HCT116 (cell line): ENCODE measurements at regions not wholly inside any gene's neighbourhood (a gene's known extent, or its start where the extent isn't known, plus 50 kb on each side); places are given as distances from the start of the nearest gene placed in this dataset.
"Not testable (repeated sequence)": the region's sequence is repeated elsewhere in the genome, so short reads cannot be mapped to it uniquely, and the experiment has no call there.

Experiments used
- CBX3 ChIP-seq: IDR thresholded peaks from 2 replicates; pipeline ENCODE4 v1.6.1; 2012; ENCODE audit warnings: low read depth
- CEBPB ChIP-seq: IDR thresholded peaks from 2 replicates; pipeline ENCODE4 v1.6.1; 2012; ENCODE audit warnings: low read depth
- EZH2 ChIP-seq: fragments of 200-600 bp; sonication (generic); IDR thresholded peaks from 2 replicates; pipeline ENCODE4 v1.6.1; 2017; ENCODE audit warnings: antibody characterized with exemption, mixed run types
- POLR2A ChIP-seq: IDR thresholded peaks from 2 replicates; pipeline ENCODE4 v1.7.0; 2011; ENCODE audit warnings: borderline replicate concordance; ENCODE audit not compliant: insufficient read depth, insufficient read length; ENCODE audit errors: extremely low read depth
- POLR2AphosphoS5 ChIP-seq: IDR thresholded peaks from 2 replicates; pipeline ENCODE4 v1.6.1; 2011; ENCODE audit warnings: mild to moderate bottlenecking, low read depth, low read length, moderate library complexity
- SIN3A ChIP-seq: IDR thresholded peaks from 2 replicates; pipeline ENCODE4 v1.6.1; 2012; ENCODE audit warnings: low read depth
- YY1 ChIP-seq: IDR thresholded peaks from 2 replicates; pipeline ENCODE4 v1.6.1; 2011; ENCODE audit warnings: low read length, low read depth, moderate library complexity, mild to moderate bottlenecking; ENCODE audit not compliant: insufficient replicate concordance; ENCODE audit errors: extremely low read depth
- ZNF274 ChIP-seq: fragments of 200-500 bp; sonication (Bioruptor generic); IDR thresholded peaks from 2 replicates; pipeline ENCODE4 v1.6.1; 2014; ENCODE audit warnings: mild to moderate bottlenecking, low read depth, low read length, inconsistent platforms
- TF ChIP-seq, protein P1 (sequence below): IDR thresholded peaks from 2 replicates; pipeline ENCODE4 v1.6.1; 2012
- TF ChIP-seq, protein P2 (sequence below), 3 experiments: fragments of 200-600 bp in 1 of 3; sonication (generic) in 1 of 3; IDR thresholded peaks in 2 of 3; conservative IDR thresholded peaks in 1 of 3; 2 replicates each; pipeline ENCODE4 v1.5.1; 2012 to 2017; ENCODE audit warnings: low read depth in 2 of 3, low read length in 2 of 3, antibody characterized with exemption in 1 of 3, borderline replicate concordance in 1 of 3, control low read depth in 1 of 3, mild to moderate bottlenecking in 1 of 3, mixed read lengths in 1 of 3, mixed run types in 1 of 3, moderate library complexity in 1 of 3; ENCODE audit not compliant: insufficient read depth in 1 of 3
- TF ChIP-seq, protein P3 (sequence below): IDR thresholded peaks from 2 replicates; pipeline ENCODE4 v1.6.1; 2011; ENCODE audit warnings: mild to moderate bottlenecking, low read length, moderate library complexity; ENCODE audit not compliant: insufficient replicate concordance; ENCODE audit errors: extremely low read depth

DNA sequence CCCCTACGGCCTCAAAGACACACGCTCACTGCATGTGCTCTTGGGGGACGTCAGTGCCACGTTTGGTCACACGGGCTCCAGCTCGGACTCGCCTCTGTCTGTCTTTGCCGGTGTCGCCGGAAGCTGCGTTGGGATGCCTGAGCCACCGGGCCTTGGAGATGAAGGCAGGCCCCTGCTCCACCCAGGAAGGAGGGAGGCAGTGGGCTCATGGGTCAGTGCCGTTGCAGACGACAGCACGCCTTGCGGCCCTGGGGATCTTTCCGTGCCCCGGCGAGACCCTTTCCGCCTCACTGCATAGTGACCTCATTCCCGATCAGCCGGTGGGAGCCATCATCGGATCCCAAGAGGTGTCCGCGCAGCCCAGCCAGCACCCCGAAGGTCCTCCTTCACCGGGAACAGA lies 1407.3 kb upstream of the PCDH10 start:
- not testable (repeated sequence) for TF ChIP-seq CEBPB, YY1, POLR2A, ZNF274, POLR2AphosphoS5, SIN3A, EZH2, CBX3
- TF ChIP-seq, protein P1, sequence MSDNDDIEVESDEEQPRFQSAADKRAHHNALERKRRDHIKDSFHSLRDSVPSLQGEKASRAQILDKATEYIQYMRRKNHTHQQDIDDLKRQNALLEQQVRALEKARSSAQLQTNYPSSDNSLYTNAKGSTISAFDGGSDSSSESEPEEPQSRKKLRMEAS = not testable (repeated sequence)
- TF ChIP-seq, protein P2, sequence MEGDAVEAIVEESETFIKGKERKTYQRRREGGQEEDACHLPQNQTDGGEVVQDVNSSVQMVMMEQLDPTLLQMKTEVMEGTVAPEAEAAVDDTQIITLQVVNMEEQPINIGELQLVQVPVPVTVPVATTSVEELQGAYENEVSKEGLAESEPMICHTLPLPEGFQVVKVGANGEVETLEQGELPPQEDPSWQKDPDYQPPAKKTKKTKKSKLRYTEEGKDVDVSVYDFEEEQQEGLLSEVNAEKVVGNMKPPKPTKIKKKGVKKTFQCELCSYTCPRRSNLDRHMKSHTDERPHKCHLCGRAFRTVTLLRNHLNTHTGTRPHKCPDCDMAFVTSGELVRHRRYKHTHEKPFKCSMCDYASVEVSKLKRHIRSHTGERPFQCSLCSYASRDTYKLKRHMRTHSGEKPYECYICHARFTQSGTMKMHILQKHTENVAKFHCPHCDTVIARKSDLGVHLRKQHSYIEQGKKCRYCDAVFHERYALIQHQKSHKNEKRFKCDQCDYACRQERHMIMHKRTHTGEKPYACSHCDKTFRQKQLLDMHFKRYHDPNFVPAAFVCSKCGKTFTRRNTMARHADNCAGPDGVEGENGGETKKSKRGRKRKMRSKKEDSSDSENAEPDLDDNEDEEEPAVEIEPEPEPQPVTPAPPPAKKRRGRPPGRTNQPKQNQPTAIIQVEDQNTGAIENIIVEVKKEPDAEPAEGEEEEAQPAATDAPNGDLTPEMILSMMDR (IDR thresholded peaks at IDR 0.05 in 2 of 3, conservative IDR thresholded peaks at IDR 0.05 in 1 of 3; ENCODE audit: borderline replicate concordance in 1 of 3, insufficient read depth in 1 of 3, low read depth in 2 of 3, low read length in 2 of 3) = not testable (repeated sequence)
- TF ChIP-seq, protein P3, sequence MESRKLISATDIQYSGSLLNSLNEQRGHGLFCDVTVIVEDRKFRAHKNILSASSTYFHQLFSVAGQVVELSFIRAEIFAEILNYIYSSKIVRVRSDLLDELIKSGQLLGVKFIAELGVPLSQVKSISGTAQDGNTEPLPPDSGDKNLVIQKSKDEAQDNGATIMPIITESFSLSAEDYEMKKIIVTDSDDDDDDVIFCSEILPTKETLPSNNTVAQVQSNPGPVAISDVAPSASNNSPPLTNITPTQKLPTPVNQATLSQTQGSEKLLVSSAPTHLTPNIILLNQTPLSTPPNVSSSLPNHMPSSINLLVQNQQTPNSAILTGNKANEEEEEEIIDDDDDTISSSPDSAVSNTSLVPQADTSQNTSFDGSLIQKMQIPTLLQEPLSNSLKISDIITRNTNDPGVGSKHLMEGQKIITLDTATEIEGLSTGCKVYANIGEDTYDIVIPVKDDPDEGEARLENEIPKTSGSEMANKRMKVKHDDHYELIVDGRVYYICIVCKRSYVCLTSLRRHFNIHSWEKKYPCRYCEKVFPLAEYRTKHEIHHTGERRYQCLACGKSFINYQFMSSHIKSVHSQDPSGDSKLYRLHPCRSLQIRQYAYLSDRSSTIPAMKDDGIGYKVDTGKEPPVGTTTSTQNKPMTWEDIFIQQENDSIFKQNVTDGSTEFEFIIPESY = not testable (repeated sequence)
